ENCODE measurements at regions not wholly inside any gene's neighbourhood (a gene's known extent, or its start where the extent isn't known, plus 50 kb on each side); places are given as distances from the start of the nearest gene placed in this dataset.

DNA sequence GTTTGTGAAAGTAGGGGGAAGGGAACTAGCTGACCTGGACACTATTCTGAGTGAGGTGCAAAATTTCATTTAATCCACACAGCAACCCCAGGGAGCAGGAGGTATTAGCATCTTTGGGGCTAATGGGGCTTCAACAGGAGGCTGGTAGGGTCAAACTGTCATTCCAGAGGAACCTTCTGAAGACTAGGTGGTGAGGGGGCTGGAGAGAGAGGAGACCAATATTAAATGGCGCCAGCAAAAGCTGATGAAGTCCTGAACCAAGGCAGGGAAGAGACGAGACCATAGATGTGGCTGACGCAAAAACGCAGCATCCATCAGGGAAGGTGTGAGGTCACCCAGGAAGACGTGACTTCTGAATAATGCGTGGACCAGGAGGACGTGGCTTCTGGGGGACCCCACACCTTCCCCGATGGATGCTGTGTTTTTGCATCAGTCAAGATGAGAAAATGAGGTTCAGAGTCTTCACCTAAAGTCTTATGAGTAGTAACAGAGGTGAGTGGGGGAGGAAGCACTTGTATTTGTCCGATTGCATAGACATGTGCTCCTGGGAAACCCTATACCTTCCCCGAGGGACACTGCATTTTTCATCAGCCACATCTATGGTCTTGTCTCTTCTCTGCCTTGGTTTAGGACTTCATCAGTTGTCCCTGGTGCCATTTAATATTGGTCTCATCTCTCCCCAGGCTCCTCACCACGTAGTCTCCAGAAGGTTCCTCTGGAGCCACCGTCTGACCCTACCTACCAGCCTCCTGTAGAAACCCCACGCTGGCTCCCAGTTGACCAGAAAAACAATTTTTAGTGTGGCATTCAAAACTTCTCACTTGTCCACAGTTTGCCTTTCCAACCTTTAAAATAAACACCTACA, 188.6 kb downstream of the MYCN start:
- no peaks in the 10 kb centered on the region for H3K9me3 Mint-ChIP-seq
- no peaks in the 10 kb centered on the region for H3K4me1 Mint-ChIP-seq (ENCODE audit: low read depth)
- H3K36me3 Mint-ChIP-seq (ENCODE audit: low read depth), result no peaks in the 10 kb centered on the region
- no peak overlapping the region for H3K27ac Mint-ChIP-seq
- H3K4me3 Mint-ChIP-seq (ENCODE audit: low read depth), result no peak overlapping the region
- intact Hi-C loops (cut with micrococcal nuclease), result no loop called here
- H3K27me3 Mint-ChIP-seq (ENCODE audit: low read depth), result no peaks in the 10 kb centered on the region
- no peak for DNase-seq (ENCODE audit: low spot score)

DNA sequence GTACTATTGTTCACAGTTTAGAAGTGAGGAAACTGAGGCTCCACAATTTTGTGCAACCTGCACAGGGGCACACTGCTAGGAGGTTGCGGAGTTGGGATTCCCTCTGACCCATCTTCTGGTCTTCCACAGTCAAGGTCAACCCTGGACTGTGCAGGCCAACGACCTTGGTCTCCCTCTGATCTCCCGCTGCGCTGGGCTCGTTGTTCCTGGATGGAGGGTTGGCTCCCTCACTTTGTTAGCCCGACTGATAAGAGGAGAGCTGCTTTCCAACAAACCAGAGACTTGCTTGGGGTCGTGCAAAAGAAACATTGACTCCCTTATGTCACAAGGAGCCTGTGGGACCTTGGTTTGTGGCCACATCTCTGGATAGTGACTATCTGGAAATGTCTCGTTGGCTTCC, 187.6 kb downstream of the MYCN start:
- Mint-ChIP-seq H3K9me3 (no peaks in the 10 kb centered on the region), H3K27me3 (ENCODE audit: low read depth) (no peaks in the 10 kb centered on the region), H3K4me1 (ENCODE audit: low read depth) (no peaks in the 10 kb centered on the region), H3K27ac (no peak overlapping the region), H3K4me3 (ENCODE audit: low read depth) (no peak overlapping the region), H3K36me3 (ENCODE audit: low read depth) (no peaks in the 10 kb centered on the region)
- intact Hi-C loops (cut with micrococcal nuclease), result no loop called here
- no peak for DNase-seq (ENCODE audit: low spot score)

DNA sequence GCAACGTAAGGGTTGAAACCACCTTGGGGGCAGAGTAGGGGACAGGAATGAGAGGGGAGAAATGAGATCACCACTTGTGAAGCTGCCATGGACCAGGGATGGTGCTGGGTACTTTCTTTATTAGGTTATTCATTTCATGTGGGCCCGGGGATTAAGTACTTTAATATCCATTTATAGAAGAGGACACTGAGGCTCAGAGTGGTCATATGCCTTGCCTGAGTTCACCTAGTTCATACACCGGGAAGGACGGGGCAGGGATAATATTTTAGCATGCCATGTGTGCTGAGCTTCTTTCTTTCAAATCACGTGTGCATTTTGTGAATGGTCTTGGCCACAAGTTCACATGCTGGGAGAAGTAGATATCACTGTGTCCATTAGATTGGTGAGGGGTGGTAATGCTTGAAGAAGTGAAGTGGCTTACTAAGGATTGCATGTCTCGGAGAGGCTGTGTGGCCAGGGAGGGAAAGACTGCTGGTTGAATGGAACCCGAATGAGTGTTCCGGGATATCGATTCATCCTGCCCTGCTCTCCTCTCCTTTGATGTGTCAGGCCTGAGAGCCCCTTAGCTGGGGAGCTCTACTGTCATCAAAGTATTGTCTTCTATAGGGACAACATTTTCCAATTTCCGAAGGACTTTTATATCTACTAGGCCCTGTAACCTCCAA, 187.1 kb downstream of the MYCN start:
- no peak overlapping the region for H3K4me3 Mint-ChIP-seq (ENCODE audit: low read depth)
- H3K36me3 Mint-ChIP-seq (ENCODE audit: low read depth), result no peaks in the 10 kb centered on the region
- no peak for DNase-seq (ENCODE audit: low spot score)
- intact Hi-C loops (cut with micrococcal nuclease), result no loop called here
- H3K9me3 Mint-ChIP-seq, result no peaks in the 10 kb centered on the region
- H3K27ac Mint-ChIP-seq, result no peak overlapping the region
- no peaks in the 10 kb centered on the region for H3K4me1 Mint-ChIP-seq (ENCODE audit: low read depth)
- H3K27me3 Mint-ChIP-seq (ENCODE audit: low read depth), result no peaks in the 10 kb centered on the region

DNA sequence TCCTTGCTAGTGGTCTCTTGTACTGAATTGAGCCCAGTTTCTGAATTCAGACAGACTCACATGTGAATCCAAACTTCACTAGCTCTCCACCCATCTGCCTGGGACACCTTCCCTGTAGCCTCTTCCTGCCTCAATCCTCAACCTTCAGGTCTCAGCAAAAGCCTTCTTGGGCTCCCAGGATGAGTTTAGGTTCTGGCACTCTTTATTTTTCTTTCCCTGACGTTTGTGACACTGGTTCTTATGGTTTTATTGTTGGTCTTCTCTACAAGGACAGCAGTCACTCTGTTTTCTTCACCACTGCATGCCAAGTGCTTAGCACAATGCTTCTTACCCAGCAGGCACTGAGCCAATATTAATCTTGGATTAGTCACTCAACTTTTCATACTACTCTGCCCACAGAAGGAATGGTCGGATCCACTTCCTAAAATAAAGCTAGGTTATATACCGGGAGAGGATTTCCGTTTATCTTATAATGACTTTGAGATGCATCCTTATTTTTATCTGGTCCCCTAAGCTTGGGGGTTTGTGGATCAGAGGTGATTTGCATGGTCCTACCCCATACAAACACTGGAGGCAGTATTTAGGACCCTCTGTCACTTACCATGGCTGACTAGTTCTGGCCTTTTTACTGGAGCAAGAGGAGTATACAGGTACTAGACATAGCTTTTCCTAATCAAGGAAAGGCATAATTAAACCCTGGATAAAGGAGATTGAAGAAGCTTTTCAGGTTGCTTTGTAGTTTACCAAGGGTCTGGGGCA, 186.3 kb downstream of the MYCN start:
- H3K4me1 Mint-ChIP-seq (ENCODE audit: low read depth), result no peaks in the 10 kb centered on the region
- H3K4me3 Mint-ChIP-seq (ENCODE audit: low read depth), result no peak overlapping the region
- no peak overlapping the region for H3K27ac Mint-ChIP-seq
- no peaks in the 10 kb centered on the region for H3K27me3 Mint-ChIP-seq (ENCODE audit: low read depth)
- H3K36me3 Mint-ChIP-seq (ENCODE audit: low read depth), result no peaks in the 10 kb centered on the region
- intact Hi-C loops (cut with micrococcal nuclease), result no loop called here
- DNase-seq (ENCODE audit: low spot score), result no peak
- H3K9me3 Mint-ChIP-seq, result no peaks in the 10 kb centered on the region

DNA sequence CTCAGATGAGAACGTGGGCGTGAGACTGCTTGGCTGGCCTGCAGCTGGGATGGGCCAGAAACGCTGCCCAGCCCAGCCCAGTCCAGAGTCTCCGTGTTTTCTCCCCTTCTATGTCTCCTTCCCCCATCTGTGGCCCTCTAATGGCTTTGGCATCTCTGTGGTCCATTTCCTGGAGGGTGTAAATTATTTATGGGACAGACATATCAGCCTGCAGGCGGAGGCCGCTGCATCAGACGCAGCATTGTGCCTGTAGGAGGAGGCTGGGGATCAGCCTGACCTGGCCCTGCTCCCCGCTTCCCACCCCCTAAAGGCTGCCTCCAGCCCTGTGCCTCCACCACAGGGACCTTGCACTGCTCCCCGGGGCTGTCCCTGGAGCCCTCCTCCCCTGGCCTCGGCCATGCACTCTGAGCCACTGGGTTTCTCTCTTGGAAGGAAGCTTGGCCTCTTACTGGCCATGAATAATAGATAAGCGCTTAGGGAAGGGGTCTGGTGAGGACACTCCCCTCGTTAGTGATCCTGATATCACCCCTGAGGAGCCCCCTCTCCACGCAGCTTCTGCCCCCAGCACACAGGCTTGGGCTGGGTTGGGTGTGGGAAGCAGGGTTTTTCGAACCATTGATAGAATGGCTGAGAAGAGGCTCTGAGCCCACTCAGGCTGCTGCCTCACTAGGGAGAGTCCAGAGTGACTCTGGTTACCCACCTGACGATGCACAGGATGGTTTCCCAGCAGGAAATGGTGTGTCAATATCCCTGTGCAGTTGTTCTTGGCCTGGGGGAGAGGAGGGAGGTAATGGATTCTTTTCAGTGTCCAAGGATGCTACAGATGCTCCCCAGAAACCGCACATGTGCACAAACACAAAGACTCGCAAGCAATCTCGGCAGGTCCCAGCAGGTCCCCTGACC, 185.5 kb downstream of the MYCN start:
- no peaks in the 10 kb centered on the region for H3K27me3 Mint-ChIP-seq (ENCODE audit: low read depth)
- DNase-seq (ENCODE audit: low spot score), result no peak
- H3K36me3 Mint-ChIP-seq (ENCODE audit: low read depth), result no peaks in the 10 kb centered on the region
- H3K27ac Mint-ChIP-seq, result no peak overlapping the region
- intact Hi-C loops (cut with micrococcal nuclease), result no loop called here
- no peak overlapping the region for H3K4me3 Mint-ChIP-seq (ENCODE audit: low read depth)
- H3K4me1 Mint-ChIP-seq (ENCODE audit: low read depth), result no peaks in the 10 kb centered on the region
- no peaks in the 10 kb centered on the region for H3K9me3 Mint-ChIP-seq

DNA sequence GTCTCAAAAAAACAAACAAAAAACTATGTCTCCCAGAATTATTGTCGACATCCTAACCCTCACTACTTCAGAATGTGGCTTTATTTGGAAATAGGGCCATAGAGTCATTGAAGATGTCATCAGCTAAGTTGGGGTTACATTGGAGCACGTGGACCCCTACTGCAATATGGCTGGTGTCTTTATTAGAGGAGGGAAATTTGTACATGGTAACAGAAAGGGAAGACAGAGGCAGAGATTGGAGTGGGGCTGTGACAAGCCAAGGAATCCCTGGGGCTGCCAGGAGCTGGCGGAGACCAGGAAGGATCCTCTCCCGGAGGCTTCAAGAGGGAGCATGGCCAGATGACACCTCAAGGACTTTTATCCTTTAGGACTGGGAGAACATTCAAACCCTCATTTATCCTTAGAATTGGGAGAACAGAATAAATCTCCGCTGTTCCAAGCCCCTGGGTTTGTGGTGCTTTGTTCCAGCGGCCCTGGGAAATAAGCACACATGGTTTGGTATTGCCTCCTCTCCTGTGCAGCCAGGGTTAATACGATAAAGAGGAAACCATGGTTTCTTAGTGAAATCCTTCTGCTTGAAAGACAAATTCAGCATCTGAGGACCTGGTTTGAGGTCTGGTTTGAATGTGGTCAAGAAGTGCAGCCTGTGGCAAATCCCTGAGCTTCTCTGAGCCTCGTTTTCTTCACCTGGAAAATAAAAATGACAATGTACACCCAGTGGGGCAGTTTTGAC, 184.7 kb downstream of the MYCN start:
- intact Hi-C loops (cut with micrococcal nuclease), result no loop called here
- no peaks in the 10 kb centered on the region for H3K9me3 Mint-ChIP-seq
- no peak for DNase-seq (ENCODE audit: low spot score)
- no peak overlapping the region for H3K4me3 Mint-ChIP-seq (ENCODE audit: low read depth)
- no peak overlapping the region for H3K27ac Mint-ChIP-seq
- no peaks in the 10 kb centered on the region for H3K4me1 Mint-ChIP-seq (ENCODE audit: low read depth)
- no peaks in the 10 kb centered on the region for H3K36me3 Mint-ChIP-seq (ENCODE audit: low read depth)
- no peaks in the 10 kb centered on the region for H3K27me3 Mint-ChIP-seq (ENCODE audit: low read depth)

DNA sequence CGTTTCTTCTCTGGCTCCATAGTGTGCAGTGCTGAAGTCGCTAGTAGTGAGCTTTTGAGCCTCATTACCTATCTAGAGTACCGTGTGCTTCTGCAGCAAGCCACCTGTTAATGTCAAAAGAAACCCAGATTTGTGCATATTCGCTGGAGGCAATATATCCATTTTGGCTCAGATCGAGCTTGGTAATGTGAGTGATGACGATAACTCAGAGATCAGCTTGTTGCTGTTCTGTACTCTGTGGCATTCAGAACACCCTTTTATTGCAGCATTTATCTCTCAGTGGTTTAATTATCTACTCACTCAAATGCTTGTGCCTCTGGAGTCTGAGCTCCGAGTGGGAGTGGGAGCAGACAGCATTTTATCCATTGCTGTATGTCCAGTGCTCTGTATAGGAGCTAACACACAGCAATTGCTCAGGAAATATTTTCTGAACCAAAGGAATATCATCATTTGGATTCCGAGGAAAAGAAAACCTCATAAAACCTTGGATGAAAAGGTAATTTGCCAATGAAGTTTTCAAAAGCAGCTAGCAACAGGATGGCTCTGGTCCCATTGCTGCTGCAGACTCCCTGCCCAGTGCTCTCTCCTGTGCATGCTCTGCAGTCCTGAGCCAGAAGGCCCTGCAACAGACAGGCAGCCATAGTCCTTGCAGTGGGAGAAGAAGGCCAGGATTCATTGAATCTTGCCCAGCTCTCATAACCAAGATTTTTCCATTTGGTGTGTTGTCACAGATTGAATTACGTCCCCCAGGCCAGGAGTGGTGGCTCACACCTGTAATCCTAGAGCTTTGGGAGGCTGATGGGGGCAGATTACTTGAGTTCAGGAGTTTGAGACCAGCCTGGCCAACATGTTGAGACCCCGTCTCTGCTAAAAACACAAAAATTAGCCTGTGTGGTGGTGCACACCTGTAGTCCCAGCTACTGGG, 183.8 kb downstream of the MYCN start:
- no peaks in the 10 kb centered on the region for H3K4me1 Mint-ChIP-seq (ENCODE audit: low read depth)
- intact Hi-C loops (cut with micrococcal nuclease), result no loop called here

DNA sequence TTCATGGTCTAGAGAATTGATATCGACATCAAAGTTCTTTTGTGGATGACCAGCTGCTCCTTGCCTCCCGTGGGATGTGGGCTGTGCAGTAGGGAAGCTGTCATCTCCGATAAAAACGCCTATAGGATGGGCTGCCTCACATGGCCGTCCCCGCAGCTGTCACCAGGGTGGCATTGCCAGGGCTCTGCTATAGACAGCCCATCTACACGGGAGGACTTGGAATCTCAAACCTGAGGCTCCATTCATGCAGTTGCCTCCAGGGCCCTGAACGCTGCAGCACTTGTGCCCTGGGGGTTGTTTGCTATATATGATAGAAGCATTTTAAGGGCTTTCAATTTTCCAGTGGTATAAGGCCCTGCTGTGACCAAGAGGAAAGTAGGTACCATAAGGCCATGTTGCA, 183.1 kb downstream of the MYCN start:
- intact Hi-C loops (cut with micrococcal nuclease), result no loop called here
- DNase-seq (ENCODE audit: low spot score), result no peak
- Mint-ChIP-seq H3K4me3 (ENCODE audit: low read depth) (no peak overlapping the region), H3K27ac (no peak overlapping the region), H3K4me1 (ENCODE audit: low read depth) (no peaks in the 10 kb centered on the region), H3K36me3 (ENCODE audit: low read depth) (no peaks in the 10 kb centered on the region), H3K27me3 (ENCODE audit: low read depth) (no peaks in the 10 kb centered on the region), H3K9me3 (no peaks in the 10 kb centered on the region)

More for the DNA sequence above, 183.8 kb downstream of the MYCN start:
- DNase-seq (ENCODE audit: low spot score), result no peak
- H3K36me3 Mint-ChIP-seq (ENCODE audit: low read depth), result no peaks in the 10 kb centered on the region
- H3K27me3 Mint-ChIP-seq (ENCODE audit: low read depth), result no peaks in the 10 kb centered on the region
- no peak overlapping the region for H3K27ac Mint-ChIP-seq
- no peaks in the 10 kb centered on the region for H3K9me3 Mint-ChIP-seq
- no peak overlapping the region for H3K4me3 Mint-ChIP-seq (ENCODE audit: low read depth)

DNA sequence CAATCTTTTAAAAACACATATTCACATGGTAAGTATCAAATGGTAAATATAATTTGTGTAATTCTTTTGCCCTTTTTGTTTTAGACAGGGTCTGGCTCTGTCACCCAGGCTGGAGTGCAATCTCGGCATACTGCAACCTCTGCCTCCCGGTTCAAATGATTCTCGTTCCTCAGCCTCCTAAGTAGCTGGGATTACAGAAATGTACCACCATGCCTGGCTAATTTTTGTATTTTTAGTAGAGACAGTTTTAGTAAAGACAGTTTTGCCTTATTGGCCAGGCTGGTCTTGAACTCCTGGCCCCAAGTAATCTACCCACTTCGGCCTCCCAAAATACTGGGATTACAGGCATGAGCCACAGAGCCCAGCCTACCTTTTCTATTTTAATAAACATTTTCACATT, 182.2 kb downstream of the MYCN start:
- no peak for DNase-seq (ENCODE audit: low spot score)
- H3K4me3 Mint-ChIP-seq (ENCODE audit: low read depth), result no peak overlapping the region
- H3K9me3 Mint-ChIP-seq, result no peaks in the 10 kb centered on the region
- no peaks in the 10 kb centered on the region for H3K4me1 Mint-ChIP-seq (ENCODE audit: low read depth)
- intact Hi-C loops (cut with micrococcal nuclease), result no loop called here
- no peak overlapping the region for H3K27ac Mint-ChIP-seq
- no peaks in the 10 kb centered on the region for H3K27me3 Mint-ChIP-seq (ENCODE audit: low read depth)
- H3K36me3 Mint-ChIP-seq (ENCODE audit: low read depth), result no peaks in the 10 kb centered on the region

DNA sequence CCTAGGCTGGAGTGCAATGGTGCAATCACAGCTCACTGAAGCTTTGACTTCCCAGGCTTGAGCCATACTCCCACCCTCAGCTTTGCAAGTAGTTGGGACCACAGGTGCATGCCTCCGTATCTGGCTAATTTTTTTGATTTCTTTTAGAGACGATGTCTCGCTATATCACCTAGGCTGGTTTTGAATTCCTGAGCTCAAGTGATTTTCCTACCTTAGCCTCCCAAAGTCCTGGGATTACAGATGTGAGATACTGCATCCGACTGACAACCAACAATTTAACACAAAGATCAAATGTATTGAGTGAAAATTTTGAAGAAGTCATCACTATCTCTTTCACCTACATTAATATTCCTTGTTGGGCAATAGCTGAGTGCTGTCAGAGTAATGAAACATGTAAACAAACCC, 181.6 kb downstream of the MYCN start:
- no peaks in the 10 kb centered on the region for H3K36me3 Mint-ChIP-seq (ENCODE audit: low read depth)
- intact Hi-C loops (cut with micrococcal nuclease), result no loop called here

DNA sequence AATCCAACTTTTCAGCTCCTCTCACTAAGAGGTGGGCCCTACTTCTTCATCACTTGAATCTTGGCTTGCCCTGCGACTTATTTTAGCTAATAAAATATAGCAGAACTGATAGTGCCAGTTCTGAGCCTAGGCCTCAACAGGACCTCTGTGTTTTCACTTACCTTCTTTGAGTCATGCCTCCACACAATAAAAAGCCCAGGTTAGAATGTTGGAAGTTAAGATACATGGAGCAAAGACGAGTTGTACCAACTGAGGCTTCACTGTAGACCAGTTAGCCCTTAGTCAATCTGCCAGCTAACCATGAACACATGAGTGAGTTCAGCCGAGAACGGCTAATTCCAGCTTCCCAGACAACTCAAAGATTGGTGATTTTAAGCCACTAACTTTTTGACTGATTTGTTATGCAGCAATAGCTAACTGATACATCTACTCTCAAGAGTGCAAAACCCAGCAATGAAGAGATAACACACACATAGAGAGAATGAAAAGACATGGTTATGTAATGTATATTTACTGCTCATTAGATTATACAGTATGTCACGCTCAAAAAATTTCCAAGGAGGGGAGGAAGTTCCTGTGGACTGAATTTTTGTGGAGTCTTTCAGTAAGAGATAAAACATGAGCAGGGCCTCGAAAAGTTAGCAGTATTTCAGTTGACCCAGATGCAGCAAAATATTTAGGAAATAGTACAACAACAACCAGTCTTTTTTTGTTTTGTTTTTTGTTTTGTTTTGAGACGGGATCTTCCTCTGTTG, 181.1 kb downstream of the MYCN start:
- H3K9me3 Mint-ChIP-seq, result no peaks in the 10 kb centered on the region
- H3K27ac Mint-ChIP-seq, result no peak overlapping the region
- DNase-seq (ENCODE audit: low spot score), result no peak
- no peaks in the 10 kb centered on the region for H3K4me1 Mint-ChIP-seq (ENCODE audit: low read depth)
- no peaks in the 10 kb centered on the region for H3K36me3 Mint-ChIP-seq (ENCODE audit: low read depth)
- H3K27me3 Mint-ChIP-seq (ENCODE audit: low read depth), result no peaks in the 10 kb centered on the region
- no peak overlapping the region for H3K4me3 Mint-ChIP-seq (ENCODE audit: low read depth)
- intact Hi-C loops (cut with micrococcal nuclease), result no loop called here

More for the DNA sequence above, 181.6 kb downstream of the MYCN start:
- Mint-ChIP-seq H3K4me1 (ENCODE audit: low read depth) (no peaks in the 10 kb centered on the region), H3K9me3 (no peaks in the 10 kb centered on the region), H3K27ac (no peak overlapping the region), H3K27me3 (ENCODE audit: low read depth) (no peaks in the 10 kb centered on the region), H3K4me3 (ENCODE audit: low read depth) (no peak overlapping the region)
- DNase-seq (ENCODE audit: low spot score), result no peak

All from activated T-helper 2 cell treated with anti-CD3 and anti-CD28 coated beads, Interferon-gamma antibody, Interleukin-2, Interleukin-4, amounts not matched to agents 10 μg/mL and 5 μg/mL and 100 μg/mL, durations not matched to agents 14 hours and 24 hours and 36 hours (primary cell).